GM19328 (cell line): ENCODE measurements at regions not wholly inside any gene's neighbourhood (a gene's known extent, or its start where the extent isn't known, plus 50 kb on each side); places are given as distances from the start of the nearest gene placed in this dataset.

Experiments used
- ATAC-seq: cut with Tn5 transposase; IDR thresholded peaks from one replicate; pipeline ENCODE4 v1.9.1; 2021; ENCODE audit warnings: mild to moderate bottlenecking, moderate library complexity; ENCODE audit not compliant: unreplicated experiment

DNA sequence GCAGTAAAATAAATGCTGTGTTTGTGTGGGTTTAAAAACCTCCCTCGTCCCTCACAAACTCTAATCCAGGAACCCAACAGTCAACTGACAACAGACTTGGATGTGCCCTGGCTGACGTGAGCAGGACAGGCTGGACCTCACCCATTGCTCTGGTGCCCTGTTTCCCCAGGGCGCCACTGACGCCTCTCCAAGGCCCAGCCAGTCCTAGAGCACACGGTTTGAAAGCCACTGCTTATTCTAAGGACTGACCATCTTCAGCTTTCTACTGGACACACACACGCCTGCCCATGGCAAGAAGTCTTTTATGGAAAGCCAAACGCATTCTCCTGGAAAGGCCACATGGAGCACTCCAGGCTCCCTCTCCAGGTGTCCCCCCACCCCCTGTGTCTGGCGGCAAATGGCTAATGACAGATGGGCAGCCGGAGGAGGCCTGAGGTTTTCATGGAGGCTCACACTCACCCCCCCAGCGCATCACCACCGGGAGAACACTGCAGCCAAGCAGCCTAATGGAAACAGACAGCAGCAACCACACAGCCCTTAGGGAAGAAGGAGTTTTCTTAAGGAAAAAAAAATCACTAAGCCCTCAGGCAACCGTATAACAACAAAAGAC, 319.2 kb downstream of the SOX9 start:
- no peak for ATAC-seq

DNA sequence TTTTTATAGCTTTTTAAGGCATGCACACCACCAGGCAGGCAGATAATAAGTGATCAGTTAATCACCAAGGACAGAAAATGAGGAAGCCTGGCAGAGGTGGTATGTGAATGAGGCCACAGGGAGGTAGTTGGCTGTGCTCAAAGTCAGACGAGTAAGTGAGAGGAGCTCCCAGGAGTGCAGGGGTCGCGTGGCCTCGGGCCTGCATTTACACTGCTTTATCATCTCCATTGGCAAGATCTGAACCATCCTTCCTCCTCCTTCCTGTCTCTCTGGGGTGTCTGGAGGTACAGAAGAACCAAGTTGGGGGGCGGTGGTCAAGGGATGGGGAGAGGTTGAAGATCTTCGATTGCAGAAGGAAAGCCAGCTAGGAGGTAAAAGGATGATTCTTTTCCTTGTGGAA, 320.1 kb downstream of the SOX9 start:
- ATAC-seq: no peak

DNA sequence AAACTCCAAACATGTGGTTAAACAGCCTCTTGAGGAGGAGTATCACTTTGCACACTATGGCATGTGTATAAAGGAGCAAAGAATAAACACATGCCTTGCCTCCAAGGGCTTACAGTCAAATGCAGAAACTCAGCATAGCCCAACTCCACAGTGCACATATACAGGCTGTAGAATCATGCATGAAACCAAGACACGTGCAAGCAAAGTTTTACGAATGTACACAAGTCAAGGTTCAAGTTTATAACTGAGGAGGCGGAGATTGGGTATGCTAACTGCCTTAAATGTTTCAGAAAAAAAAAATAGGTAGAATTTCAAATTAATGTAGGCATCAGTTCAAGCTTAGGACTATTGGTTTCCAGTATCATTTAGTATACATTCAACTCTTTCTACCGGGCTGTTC, 321.1 kb downstream of the SOX9 start:
- no peak for ATAC-seq

DNA sequence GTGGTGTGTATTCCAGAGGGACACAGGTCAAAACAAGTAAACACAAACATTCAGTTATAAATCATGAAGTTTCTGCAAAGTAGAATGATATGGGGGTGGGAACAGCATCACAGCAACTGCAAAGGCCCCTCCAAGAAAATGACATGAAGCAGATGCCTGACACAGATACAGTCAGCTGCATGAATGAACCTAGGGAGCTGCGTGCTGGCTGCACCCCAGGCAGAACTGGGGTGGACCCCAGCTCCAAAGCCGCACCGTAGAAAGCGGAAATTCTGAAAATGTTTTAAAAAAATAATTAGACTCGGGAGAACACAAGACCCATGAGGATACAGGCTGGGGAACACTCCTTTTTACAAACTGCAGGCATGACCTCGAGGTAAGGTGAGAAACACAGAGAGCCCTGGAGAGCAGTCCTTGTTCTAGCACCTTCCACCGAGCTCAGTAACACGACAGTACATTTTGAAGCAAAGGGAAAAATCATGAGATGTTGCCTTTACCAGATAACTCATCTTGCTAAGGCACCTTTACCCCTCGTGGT, 323.8 kb downstream of the SOX9 start:
- ATAC-seq: no peak

DNA sequence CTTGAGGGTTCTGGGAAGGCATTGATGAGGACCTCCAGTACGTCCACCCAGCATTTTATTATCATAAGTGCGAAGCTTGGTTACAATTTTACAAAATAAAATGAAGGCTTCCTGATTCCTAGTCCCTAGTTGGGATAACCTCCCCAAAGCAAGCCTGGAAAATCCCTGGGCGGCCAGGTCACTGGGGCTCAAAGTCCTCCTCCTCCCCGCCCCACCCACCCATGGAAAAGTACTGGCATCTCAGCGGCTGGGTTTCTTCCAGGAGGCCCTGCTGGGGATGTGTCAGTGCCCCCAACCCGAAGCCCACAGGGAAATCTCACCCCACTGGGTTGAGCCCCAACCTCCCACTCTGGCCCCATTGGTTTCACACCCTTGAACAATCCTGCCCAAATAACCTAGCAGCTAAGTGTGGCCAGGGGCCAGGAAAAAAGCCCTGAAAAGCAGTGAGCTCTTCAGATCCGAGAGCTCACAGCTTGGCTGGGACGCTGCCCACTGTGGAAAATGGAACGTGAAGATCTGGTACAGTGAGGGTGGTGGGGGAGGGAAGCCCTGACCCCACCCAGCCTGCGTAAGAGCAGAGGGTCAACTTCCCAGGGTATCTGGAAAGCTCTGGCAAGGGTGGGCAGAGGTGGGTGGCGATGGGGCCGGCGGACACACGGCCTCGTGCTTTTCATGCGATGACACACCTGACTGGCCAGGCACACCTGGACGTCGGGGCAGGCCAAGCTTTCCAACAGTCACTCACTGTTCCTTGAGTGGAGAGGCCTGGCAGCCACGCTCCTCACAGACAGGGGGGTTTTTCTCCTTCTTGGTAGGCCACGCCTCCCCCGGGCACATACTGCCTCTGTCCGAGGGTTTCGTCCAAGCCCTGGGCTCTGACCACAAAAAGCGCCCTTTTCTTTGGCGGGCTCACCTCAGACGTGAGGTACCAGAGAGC, 324.5 kb downstream of the SOX9 start:
- no peak for ATAC-seq

DNA sequence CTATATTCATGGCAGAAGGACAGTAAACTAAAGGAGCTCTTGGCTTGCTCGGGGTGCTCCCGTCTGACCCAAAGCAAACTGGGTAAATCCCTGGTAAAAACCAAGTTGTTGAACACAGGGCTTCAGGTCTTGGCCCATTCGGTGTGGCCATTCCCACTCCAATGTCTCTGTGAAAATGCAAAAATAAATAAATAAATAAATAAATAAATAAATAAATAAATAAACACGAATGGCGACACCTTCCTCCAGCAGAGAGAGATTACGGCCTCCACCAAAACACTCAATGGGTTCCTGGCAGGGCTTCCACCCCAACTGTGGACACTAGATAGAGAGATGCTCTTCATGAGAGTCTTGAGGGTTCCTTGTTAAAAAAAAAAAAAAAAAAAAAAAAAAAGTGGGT, 325.3 kb downstream of the SOX9 start:
- ATAC-seq: no peak

DNA sequence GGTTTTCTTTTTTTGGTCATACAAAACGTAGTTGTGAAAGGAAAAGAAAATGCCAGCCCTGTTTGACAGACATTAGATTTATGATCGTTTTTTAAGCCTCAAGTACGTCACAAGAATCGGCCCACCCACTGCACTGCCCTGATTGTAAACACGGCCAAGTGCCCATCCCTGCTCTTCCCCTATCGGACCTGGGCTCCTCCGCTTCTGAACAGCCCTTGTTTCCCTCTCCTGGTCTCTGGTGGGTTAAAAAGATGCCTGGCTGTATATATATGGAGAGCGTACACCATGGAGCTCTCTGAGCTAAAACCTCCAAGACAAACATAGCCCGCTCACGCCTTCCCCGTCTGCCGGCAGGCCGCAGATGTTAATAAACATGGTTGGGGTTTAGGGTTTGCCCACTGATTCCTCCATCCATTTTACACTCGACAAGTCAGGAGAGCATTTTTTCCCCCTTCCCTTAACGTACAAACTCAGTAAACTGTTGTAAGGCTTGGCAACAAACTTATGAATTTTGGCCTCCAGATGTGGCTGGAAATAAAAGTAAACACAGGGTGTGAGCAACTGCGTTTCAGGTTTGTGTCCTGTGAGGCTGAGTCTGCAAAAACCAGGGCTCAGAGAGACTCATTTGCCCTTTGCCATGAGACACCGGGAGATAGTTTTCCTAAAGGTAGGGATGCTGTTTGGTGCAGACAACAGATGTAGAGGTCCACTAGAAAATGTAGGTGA, 325.9 kb downstream of the SOX9 start:
- ATAC-seq: no peak

DNA sequence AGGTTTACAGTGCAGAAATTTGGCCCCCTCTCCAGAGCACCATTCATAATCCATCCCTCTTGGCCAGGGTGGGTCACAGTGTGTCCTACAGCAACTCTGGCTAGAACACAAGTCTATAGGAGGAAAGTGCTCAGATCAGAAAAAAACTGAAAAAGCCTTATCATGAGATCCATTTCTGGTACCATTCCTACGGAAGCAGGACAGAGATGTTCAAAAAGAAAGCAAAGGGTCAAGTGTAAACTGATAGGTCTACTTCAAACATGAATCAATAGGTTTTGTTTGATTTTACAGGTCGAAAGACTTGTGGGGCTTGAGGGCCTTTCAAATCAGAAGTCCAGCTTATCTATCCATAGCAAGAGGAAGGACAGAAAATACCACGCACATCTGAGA, 326.4 kb downstream of the SOX9 start:
- ATAC-seq: no peak

DNA sequence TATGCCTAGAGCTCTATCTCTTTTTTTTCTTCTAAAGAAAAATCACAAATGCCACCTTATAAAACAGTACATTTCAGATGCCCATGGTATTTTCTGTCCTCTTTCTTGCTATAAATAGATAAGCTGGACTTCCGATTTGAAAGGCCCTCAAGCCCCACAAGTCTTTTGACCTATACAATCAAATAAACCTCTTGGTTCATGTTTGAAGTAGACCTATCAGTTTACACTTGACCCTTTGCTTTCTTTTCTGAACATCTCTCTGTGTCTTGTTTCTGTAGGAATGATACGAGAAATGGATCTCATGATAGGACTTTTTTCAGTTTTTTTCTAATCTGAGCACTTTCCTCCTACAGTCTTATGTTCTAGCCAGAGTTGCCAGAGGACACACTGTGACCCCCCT, 327.2 kb downstream of the SOX9 start:
- no peak for ATAC-seq

DNA sequence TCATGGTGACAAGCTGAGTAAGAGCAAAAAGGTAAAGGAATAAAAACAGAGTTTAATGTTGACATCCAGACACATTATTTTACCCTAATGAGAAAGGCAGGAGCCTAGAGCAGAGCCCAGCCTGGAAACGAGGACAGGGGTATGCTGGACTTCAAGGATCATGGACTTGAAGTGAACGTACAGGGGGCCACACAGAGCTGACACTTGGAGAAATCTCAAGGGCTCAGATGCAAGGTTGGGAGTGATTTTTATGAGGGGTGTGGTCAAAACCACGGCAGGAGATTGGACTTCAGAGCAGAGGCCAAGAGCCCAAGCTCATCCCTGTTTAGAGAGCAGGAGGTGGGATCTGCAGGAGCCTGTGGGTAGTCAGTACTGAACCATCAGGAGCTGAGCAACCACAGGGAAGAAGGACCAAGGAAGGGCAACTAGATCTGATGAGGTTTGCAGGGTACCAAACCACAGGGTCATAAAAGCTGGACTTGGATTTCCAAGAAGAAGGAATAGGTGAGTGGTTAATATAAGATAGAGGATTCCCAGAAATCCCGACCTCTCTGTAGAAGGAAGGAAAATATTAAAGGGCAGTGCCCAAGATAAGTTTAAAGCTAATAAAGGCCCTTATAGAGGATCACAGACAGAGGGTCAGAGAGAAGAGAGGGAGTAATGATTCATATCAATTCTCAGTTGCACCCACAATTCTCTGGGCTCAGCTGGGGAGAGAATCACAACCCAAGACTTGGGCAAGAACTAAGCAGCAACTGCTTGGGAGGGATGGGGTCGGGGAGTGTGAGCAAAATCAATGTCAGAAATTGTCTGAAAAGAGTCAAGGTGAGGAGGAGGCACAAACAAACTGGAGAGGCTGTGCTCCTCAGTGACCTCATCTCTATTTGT, 331.7 kb downstream of the SOX9 start:
- no peak for ATAC-seq

DNA sequence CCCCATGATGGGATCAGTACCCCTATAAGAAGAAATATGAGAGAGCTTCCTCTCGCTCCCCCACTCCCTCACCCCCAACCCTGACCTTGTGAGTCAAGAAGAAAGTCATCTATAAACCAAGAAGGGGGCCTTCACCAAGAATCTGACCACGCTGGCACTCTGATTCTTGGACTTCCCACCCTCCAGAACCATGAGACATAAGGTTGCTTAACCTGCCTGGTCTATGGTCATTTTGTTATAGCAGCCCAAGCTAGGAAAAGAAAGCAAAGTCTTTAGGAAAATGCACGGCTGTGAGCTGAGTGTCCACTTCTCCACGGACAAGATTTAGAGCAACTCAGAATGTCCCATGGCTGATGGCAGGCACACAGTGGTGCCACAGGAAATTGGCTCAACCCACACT, 333.5 kb downstream of the SOX9 start:
- ATAC-seq: no peak

DNA sequence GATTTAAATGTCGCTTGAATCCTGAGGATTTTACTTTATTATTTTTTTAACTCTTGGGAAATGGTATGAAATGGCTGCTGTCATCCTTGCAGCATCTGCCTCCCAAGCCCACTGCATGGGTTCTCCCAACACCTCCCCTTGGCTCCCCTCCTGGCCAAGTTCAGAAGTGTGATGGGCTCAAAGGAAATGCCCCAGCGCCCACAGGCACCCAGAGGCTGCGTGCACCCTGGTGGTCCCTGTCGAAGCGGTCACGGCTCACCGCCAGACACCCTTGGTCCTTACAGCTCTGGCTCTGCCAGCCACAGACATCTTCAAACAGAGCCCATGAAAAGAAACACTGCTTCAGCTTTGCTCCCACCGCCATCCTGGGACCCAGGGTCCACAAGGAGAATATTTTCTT, 334.7 kb downstream of the SOX9 start:
- no peak for ATAC-seq

DNA sequence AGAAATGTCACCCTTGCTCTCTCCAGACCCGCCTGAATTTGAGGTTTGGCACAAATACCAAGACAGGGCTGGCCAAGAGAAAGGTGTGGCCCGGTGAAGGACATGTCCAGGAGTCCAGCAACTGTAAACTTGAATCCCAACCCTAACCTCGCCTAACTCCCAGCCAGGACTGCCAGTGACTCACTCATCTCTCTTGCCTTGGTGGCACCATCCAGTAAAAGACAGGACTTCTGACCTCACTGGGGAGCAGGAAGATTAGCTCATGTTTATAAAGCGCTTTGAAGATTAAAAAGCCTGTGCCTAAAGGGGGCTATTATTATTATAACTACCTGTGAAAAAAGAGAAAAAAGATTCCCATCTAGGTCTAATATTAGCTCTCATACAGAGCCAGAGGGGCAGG, 335.3 kb downstream of the SOX9 start:
- no peak for ATAC-seq

DNA sequence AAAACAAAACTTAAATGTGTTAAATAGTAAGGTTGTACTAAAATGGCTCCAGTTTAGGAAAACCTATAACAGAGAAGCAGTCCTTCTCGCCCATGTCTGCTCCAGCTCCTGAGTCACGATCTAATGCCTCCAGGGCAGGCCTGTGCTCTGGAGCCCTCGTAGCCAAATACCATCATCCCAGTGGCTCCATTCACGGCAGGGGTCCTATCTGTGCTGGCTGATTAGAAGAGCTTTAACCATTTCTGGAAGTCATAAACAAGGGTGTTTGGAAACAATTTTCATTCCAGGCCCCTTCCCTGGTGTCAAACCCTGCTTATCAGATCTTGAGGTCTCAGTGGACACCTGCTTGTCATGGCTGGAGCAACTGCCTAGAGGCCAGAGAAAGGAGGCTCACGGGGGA, 336.9 kb downstream of the SOX9 start:
- ATAC-seq: no peak

DNA sequence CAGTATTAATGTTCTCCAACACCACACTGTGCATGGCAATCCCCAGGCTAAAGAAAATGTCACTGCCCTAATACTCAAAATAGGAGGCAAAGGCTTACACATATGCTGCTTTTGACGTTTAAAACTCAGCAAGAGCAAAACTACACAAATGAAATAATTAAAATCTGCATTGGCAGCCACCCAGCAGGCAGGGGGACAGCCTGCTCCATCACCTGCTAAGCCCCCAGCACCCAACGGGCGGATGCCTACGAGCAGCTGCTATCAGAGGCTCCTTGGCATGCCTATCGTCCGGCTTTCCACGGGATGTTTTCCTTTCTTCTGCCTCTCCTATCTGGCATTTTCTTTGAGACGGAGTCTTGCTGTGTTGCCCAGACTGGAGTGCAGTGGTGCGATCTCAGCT, 337.5 kb downstream of the SOX9 start:
- ATAC-seq: no peak

DNA sequence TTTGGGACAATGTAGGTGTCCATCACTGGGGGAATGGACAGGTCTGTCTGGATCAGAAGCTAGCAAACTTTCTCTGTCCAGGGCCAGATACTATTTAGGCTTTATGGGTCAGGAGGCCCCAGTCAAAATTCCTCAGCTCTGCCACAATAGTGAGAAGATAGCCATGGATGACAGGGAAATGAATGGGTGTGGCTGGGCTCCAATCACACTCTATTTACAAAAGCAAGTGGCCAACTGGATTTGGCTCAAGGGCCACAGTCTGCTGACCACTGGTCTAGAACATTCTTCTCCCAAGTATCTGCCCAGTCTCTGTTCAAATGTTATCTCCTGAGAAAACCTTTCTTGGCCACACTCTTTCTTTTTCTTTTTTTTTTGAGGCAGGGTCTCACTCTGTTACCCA, 339.9 kb downstream of the SOX9 start:
- no peak for ATAC-seq

DNA sequence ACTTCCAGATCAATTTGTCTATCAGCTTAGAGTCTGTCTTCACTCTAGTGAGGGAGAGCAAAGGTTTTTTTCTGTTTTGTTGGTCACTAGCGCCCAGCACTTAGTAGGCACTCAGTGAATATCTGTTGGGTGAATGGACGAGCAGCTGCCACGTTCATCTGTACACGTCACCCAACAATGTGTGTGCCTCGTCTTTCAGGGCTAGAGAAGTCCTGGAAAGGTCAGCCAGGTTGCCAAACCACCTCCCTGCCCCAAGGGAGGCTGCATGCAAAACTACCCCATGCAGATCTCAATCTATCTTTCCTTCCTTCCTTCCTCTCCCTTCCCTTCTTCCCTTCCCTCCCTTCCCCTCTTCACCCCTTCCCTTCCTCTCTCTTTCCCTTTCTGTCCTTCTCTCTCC, 340.9 kb downstream of the SOX9 start:
- no peak for ATAC-seq

DNA sequence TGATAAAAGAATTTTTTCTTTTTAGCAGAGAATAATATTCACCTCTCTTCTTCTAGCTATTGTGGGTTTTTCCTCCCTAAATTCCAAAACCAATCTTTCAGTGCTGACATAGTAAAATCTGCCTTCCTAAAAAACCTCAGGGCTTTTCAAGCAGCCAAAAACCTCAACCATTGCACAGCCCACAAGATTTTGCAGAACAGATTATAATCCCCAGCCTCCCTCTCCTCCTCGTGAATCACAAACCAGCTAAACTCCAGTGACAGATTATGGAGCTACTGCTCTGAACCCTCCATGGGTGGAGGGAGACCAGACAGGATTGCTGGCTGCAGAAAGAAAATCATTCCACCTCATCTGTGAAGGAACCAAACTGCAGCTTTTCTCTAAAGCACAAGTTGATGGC, 341.6 kb downstream of the SOX9 start:
- ATAC-seq: no peak

DNA sequence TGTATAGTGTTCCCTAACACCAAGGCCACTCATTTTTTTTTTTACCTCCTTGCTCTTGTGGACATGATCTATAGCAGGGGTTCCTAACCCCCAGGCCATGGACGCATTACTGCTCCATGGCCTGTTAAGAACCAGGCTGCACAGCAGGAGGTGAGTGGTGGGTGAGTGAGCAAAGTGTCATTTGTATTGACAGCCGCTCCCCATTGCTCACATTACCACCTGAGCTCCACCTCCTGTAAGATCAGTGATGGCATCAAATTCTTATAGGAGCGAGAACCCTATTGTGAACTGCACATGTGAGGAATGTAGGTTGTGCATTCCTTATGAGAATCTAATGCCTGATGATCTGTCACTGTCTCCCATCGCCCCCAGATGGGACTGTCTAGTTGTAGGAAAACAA, 342.0 kb downstream of the SOX9 start:
- ATAC-seq: no peak

DNA sequence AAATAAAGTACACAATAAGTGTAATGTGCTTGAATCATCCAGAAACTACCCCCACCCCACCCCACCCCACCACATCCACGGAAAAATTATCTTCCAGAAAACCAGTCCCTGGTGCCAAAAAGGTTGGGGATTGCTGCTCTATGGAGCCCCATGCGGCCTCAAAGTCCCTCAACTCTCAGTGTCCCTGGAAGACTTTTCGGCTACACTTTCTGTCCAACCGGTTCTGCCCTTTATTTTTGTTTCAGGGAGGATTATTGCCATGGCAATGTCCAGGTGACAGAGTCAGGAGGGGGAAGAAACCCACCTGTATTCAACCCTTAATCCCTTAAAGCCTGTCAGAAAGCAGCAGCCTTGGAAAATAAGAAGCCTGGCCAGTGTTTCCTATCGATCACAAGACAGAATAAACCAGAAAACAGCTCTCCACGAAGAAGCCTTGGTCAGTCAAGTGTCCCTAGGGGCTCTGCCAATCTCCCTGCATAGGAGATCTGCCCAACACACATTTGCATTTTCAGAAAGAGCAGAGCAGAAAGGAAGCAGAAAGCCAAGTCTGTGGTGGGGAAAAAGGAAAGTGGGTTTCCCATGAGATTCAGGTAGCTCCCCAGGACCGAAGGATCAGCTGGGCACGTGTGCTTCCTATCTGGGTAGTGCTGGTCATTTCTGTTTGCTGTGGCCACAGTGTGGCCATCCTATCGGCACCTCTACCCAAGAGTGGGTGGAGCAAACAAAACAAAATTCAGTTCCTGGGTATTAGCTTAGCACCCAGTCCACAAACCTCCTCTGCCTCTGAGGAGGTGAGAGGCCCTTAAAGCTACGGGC, 342.7 kb downstream of the SOX9 start:
- ATAC-seq: no peak
